GM21447 (cell line): ENCODE measurements at regions not wholly inside any gene's neighbourhood (a gene's known extent, or its start where the extent isn't known, plus 50 kb on each side); places are given as distances from the start of the nearest gene placed in this dataset.

Experiments
- ATAC-seq: cut with Tn5 transposase; IDR thresholded peaks from one replicate; pipeline ENCODE4 v1.9.1; 2021; ENCODE audit not compliant: unreplicated experiment

GRCh38 chr9:26742828-26743476, 149.7 kb downstream of the CAAP1 start:
- ATAC-seq = no peak

DNA sequence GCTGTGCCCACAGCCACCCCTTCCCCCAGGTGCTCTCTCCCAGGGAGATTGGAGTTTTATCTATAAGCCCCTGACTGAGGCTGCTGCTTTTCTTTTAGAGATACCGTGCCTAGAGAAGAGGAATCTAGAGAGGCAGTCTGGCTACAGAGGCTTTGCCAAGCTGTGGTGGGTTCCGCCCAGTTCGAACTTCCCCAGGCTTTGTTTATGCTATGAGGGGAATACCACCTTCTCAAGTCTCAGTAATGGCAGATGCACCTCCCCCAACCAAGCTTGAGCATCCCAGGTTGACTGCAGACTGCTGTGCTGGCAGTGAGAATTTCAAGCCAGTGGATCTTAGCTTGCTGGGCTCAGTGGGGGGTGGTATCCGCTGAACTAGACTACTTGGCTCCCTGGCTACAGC, 157.4 kb downstream of the CAAP1 start:
- no peak for ATAC-seq

GRCh38 chr9:26729187-26729586, 163.4 kb downstream of the CAAP1 start:
- no peak for ATAC-seq

DNA sequence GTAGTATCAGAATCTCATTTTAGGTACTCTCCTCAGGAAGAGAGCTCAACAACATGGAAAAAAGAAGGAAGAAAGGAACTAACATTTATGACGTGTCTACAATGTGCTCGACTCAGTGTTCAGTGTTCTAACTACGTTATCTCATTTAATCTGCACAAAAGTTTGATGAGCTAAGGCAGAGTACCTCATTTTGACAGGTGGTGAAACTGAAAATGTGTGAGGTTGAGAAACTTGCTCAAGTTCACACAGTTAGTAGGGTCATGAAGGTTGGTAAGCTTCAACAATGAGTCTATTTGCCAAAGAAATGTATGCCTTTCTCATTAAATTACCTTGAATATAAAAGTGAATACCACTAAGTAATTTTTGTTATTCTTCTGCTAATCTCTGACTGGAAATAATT, 165.1 kb downstream of the CAAP1 start:
- ATAC-seq = no peak

GRCh38 chr9:26725573-26725972, 167.0 kb downstream of the CAAP1 start:
- ATAC-seq = no peak

DNA sequence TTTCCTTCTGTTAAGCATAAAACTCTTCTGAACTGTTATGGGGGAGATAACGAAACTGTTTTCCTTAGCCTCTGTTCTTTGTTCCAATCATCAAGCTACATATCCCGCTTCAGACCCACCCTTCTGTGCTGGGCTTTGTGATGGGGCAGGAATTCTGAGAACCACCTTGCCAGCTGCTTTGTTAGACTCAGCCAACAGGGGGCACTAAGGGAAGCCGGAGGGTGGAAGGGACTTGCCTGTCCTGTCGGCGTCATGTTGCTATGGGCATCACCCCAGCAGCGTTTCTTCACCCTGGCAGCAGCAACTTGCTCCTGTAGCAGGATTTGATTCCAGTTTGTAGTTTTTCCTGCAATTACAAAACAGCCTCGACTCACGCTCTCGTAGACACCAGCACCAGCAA, 169.1 kb downstream of the CAAP1 start:
- ATAC-seq = no peak

GRCh38 chr9:26722755-26723154, 169.8 kb downstream of the CAAP1 start:
- ATAC-seq = no peak

DNA sequence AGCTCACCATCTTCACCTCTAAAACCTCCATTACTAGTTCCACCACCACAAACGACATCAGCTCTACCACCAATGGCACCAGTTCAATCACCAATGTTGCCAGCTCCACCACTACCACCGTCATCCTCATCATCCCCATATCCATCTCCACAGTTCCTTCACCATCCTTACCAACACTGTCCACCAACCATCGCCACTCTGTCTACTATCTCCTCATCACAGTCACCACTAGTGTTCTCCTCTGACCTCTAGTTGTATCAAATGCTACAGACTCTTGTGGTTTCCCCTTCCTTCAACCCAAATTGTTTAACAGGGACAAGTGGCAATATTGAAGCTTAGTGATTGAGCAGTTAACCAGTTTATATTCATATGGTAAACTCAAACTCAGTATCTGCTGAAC, 182.6 kb downstream of the CAAP1 start:
- no peak for ATAC-seq

- ATAC-seq = no peak
Observed at GRCh38 chr9:26706223-26706622, 186.4 kb downstream of the CAAP1 start.

- no peak for ATAC-seq
Observed at GRCh38 chr9:26695298-26695622, 197.3 kb downstream of the CAAP1 start.

DNA sequence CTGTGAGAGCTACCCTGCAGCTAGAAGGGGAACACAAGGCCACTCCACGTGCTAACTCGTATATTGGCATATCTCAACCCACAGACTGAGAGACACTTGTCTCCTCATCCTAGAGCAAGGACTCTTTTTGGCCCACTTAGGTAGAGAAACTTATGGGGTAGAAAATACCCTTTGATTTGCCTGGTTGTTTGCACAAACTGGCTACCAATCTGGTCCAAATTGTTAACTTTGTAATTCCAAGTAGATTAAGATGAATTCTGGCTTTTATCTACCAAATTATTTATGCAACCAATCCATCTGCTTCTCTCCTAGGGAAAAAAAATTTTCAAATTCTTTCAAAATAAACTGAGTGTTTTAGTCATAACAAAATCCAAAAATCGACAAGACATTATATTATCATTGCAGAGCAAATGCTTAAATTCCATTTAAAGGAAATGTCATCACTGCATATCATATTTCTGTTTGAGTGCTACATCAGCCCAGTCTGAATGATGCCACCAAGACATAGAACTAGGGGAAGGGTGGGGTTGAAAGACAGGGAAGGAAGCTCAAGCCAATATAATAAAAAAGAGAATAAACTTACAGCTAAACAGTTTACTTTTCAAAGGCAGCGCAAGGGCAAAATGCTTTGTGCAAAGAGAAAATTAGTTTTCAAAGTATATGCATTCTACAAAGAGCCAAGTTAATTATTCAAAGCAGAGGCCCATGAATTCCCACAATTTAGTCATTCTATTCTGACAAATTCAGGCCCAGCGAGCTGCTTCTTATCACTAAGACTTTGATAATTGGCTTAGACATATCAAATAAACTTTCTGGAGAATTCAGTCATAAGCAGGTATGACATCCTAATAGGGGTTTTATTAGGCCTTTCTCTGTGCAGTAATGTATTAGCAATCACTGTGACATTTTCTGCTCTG, 198.0 kb downstream of the CAAP1 start:
- ATAC-seq = no peak

GRCh38 chr9:26689041-26689440, 203.6 kb downstream of the CAAP1 start:
- no peak for ATAC-seq

GRCh38 chr9:26687421-26687820, 205.2 kb downstream of the CAAP1 start:
- no peak for ATAC-seq

- no peak for ATAC-seq
Observed at GRCh38 chr9:26685818-26686217, 206.8 kb downstream of the CAAP1 start.

DNA sequence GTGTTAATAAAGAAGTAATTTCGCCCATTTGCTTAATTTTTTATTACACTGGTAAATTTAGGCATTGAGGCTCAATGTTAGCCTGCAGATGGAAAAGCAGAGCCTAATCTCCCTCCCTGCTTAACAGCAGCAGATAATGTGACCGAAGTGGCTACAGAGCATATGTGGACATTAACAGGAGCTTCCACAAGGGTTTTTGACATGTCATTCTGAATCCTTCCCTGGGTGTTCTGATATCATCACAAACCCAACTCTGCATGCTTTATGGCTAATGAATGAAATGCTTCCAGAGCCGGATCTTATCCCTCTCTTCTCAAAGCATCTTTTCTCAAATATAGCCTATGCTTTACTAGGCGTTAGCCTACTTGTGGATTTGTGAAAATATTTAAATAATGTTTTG, 208.6 kb downstream of the CAAP1 start:
- no peak for ATAC-seq

DNA sequence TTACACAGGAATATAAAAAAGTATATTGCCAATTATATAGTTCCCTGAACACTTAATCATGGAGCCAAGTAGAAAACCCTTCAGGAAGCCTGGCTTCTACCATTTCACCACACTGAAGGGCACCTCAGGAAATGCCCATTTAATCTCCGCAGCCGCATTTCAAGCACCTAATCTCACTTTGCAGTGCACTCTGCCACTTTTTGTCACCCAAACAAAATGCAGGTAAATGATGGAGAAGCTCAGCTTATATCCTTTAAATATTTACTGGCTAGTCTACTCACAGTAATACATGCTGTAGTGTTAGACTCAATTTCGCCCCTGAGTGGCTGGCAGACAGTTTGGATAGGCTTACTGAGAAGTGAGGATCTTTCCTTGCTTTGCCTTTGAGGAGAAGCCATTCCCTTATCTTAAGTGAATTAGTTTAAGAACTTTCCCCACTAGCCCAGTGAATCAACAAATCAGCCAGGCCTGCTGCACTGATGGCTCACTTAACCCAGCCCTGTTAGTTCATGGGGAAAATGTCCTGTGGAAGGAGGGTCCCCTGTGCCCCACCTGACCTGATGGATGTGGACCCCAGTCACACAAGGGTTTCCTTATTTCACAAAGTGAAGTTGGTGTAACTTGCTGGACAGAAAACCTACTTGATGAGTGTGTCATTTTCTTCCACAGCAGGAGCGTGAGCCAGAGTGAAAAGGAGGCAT, 209.7 kb downstream of the CAAP1 start:
- no peak for ATAC-seq

- no peak for ATAC-seq
Observed at GRCh38 chr9:26682041-26682440, 210.6 kb downstream of the CAAP1 start.

- ATAC-seq = no peak
Observed at GRCh38 chr9:26677965-26678706, 214.5 kb downstream of the CAAP1 start.

- no peak for ATAC-seq
Observed at GRCh38 chr9:26675035-26675434, 217.6 kb downstream of the CAAP1 start.

GRCh38 chr9:26673261-26673660, 219.3 kb downstream of the CAAP1 start:
- no peak for ATAC-seq
